ENCODE measurements at regions not wholly inside any gene's neighbourhood (a gene's known extent, or its start where the extent isn't known, plus 50 kb on each side); places are given as distances from the start of the nearest gene placed in this dataset.

DNA sequence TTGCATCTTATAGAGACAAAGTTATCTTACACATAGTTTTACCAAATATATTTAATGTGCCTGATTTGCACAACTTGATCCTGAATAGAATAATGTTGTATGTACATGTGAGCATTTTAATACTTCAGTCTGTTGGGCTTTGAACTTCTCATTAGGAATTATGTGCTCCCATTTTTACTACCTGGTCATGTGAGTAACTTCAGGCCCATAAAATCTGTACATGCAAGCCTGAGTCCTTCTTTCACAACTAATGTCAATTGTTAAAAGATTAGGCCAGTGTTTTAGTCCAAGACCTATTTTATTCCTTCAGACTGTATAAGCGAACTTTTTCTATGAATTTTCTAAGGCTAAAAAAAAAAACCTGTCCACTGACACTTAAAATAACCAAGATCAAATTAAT, 715.4 kb downstream of the CDH8 start (continued):
- no peak for TF ChIP-seq TEAD4 (IDR thresholded peaks at IDR 0.05; ENCODE audit: borderline replicate concordance, insufficient read depth)
- TF ChIP-seq, protein P1, sequence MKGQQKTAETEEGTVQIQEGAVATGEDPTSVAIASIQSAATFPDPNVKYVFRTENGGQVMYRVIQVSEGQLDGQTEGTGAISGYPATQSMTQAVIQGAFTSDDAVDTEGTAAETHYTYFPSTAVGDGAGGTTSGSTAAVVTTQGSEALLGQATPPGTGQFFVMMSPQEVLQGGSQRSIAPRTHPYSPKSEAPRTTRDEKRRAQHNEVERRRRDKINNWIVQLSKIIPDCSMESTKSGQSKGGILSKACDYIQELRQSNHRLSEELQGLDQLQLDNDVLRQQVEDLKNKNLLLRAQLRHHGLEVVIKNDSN (IDR thresholded peaks at IDR 0.05; ENCODE audit: borderline replicate concordance, low read depth): no peak

DNA sequence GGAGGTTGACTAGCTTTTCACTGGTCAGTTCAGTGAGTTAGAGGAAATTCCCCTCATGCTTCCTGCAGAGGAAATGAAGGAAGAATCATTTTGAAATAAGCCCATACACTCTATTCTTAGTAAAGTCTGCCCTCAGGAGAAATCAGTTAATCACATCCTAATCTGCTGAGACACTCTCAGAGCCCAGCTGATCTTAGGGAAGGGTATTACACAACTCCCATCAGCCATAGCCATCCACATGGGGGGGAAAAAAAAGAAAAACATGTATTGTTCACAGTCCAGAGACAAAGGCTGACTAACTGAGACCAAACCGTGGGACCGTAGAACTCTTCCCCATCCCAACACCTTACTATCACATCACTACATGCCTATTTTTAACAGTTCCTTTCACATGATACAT, 722.3 kb downstream of the CDH8 start:
- Histone ChIP-seq H3K9me2 (no peaks in the 10 kb centered on the region), H3K27ac (ENCODE audit: low read depth in 2 of 2, low read length in 1 of 2) (no peak overlapping the region), H3K9ac (no peak overlapping the region), H3K79me2 (ENCODE audit: insufficient read depth) (no peaks in the 10 kb centered on the region), H2AFZ (ENCODE audit: low read depth) (no peak overlapping the region), H4K20me1 (ENCODE audit: insufficient read depth) (no peaks in the 10 kb centered on the region), H3K9me3 (no peaks in the 10 kb centered on the region), H3K4me3 (ENCODE audit: low read depth in 2 of 2, low read length in 1 of 2) (no peak overlapping the region), H3K4me2 (no peak overlapping the region), H3F3A (replicated peaks; ENCODE audit: insufficient read depth) (no peaks in the 10 kb centered on the region), H3K27me3 (ENCODE audit: insufficient read depth) (no peaks in the 10 kb centered on the region), H3K4me1 (ENCODE audit: control insufficient read depth in 1 of 2, insufficient read depth in 2 of 2, low read depth in 1 of 2, low read length in 1 of 2) (no peaks in the 10 kb centered on the region; a peak in 1 of 4 replicates), H3K36me3 (replicated peaks in 1 of 2; ENCODE audit: control insufficient read depth in 1 of 2, insufficient read depth in 2 of 2, low read length in 1 of 2) (no peaks in the 10 kb centered on the region)
- DNase-seq: no peak
- WGBS (ENCODE audit: low lambda C conversion rate): 59% methylated on average over 2 of the region's 2 CpGs
- POLR2A ChIA-PET: no interaction called here
- CTCF ChIA-PET: interaction anchor here (1.0 kb wide), 1 partner anchor 12 kb away, joined by 4 read pairs; no protein-coding TSS in a partner anchor
- TF ChIP-seq FOSL2 (IDR thresholded peaks at IDR 0.05; ENCODE audit: borderline replicate concordance, low read depth) (no peak), GATA2 (CRISPR knock-in tag; IDR thresholded peaks at IDR 0.05) (no peak), EZH2phosphoT487 (IDR thresholded peaks at IDR 0.05; ENCODE audit: borderline replicate concordance, low read depth) (no peak)
- TF ChIP-seq, protein P2, sequence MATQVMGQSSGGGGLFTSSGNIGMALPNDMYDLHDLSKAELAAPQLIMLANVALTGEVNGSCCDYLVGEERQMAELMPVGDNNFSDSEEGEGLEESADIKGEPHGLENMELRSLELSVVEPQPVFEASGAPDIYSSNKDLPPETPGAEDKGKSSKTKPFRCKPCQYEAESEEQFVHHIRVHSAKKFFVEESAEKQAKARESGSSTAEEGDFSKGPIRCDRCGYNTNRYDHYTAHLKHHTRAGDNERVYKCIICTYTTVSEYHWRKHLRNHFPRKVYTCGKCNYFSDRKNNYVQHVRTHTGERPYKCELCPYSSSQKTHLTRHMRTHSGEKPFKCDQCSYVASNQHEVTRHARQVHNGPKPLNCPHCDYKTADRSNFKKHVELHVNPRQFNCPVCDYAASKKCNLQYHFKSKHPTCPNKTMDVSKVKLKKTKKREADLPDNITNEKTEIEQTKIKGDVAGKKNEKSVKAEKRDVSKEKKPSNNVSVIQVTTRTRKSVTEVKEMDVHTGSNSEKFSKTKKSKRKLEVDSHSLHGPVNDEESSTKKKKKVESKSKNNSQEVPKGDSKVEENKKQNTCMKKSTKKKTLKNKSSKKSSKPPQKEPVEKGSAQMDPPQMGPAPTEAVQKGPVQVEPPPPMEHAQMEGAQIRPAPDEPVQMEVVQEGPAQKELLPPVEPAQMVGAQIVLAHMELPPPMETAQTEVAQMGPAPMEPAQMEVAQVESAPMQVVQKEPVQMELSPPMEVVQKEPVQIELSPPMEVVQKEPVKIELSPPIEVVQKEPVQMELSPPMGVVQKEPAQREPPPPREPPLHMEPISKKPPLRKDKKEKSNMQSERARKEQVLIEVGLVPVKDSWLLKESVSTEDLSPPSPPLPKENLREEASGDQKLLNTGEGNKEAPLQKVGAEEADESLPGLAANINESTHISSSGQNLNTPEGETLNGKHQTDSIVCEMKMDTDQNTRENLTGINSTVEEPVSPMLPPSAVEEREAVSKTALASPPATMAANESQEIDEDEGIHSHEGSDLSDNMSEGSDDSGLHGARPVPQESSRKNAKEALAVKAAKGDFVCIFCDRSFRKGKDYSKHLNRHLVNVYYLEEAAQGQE (IDR thresholded peaks at IDR 0.05; ENCODE audit: low read depth, low read length): no peak
- TF ChIP-seq, protein P1 (IDR thresholded peaks at IDR 0.05; ENCODE audit: borderline replicate concordance, low read depth): no peak

DNA sequence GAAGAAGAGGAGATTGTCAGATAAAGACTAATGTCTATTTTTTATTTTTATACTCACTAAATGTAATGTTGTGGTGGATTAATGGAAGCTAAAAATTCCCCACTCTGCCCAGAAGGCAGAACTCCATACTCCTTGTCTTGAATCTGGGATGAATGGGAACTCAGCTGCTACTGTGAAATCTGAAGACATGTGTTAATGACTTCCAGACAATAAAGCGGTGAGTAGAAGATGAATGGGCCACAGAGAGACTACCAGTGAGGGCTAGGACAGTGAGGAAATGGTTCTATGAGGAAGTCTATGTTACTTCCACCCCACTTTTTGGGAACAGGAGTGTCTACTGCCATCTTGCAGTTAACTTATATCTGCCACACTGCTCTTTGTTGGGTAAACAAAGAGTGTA, 726.9 kb downstream of the CDH8 start:
- ChIA-PET CTCF (no interaction called here), POLR2A (no interaction called here)

More for the DNA sequence above, 726.9 kb downstream of the CDH8 start:
- WGBS (ENCODE audit: low lambda C conversion rate): 40% methylated on average over 1 of the region's 1 CpG
- Histone ChIP-seq H3K4me2 (no peak overlapping the region), H3K9me2 (no peaks in the 10 kb centered on the region), H3K9ac (no peak overlapping the region), H3K4me3 (ENCODE audit: low read depth in 2 of 2, low read length in 1 of 2) (no peak overlapping the region), H4K20me1 (ENCODE audit: insufficient read depth) (no peaks in the 10 kb centered on the region), H3K27ac (ENCODE audit: low read depth in 2 of 2, low read length in 1 of 2) (no peak overlapping the region), H3K79me2 (ENCODE audit: insufficient read depth) (no peaks in the 10 kb centered on the region), H3K27me3 (ENCODE audit: insufficient read depth) (no peaks in the 10 kb centered on the region), H3K4me1 (ENCODE audit: control insufficient read depth in 1 of 2, insufficient read depth in 2 of 2, low read depth in 1 of 2, low read length in 1 of 2) (no peaks in the 10 kb centered on the region; a peak in 1 of 4 replicates), H2AFZ (ENCODE audit: low read depth) (no peak overlapping the region), H3F3A (replicated peaks; ENCODE audit: insufficient read depth) (no peaks in the 10 kb centered on the region), H3K36me3 (replicated peaks in 1 of 2; ENCODE audit: control insufficient read depth in 1 of 2, insufficient read depth in 2 of 2, low read length in 1 of 2) (no peaks in the 10 kb centered on the region), H3K9me3 (no peaks in the 10 kb centered on the region)
- TF ChIP-seq, protein P3, sequence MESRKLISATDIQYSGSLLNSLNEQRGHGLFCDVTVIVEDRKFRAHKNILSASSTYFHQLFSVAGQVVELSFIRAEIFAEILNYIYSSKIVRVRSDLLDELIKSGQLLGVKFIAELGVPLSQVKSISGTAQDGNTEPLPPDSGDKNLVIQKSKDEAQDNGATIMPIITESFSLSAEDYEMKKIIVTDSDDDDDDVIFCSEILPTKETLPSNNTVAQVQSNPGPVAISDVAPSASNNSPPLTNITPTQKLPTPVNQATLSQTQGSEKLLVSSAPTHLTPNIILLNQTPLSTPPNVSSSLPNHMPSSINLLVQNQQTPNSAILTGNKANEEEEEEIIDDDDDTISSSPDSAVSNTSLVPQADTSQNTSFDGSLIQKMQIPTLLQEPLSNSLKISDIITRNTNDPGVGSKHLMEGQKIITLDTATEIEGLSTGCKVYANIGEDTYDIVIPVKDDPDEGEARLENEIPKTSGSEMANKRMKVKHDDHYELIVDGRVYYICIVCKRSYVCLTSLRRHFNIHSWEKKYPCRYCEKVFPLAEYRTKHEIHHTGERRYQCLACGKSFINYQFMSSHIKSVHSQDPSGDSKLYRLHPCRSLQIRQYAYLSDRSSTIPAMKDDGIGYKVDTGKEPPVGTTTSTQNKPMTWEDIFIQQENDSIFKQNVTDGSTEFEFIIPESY (IDR thresholded peaks at IDR 0.05; ENCODE audit: borderline replicate concordance, low read depth): no peak
- TF ChIP-seq EZH2phosphoT487 (IDR thresholded peaks at IDR 0.05; ENCODE audit: borderline replicate concordance, low read depth): no peak
- DNase-seq: no peak

Measured in SK-N-SH (cell line).